ENCODE measurements at regions not wholly inside any gene's neighbourhood (a gene's known extent, or its start where the extent isn't known, plus 50 kb on each side); places are given as distances from the start of the nearest gene placed in this dataset.
A peak's percentile ranks its signal among the peaks of the same experiment; 100 is the strongest.

DNA sequence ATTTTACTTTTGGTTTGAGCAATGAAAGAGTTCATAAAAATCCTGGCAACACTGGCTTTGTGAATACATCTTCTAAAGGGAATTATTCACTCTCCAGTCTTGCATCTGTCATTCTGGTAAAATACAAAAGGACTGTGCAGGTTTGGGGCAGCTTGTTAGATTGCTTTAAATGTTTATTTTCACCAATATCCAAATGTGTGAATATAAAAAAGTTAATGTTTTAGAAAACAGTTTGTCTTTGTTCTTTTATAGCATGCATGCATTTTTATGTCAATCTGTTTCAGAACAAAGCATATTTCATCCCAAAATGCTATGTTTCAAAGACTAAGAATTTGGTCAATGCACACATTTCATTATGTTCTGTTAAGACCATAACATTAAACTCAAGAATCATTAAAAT is 1145.4 kb downstream of the OLFM4 start:
- H3K27me3 ChIP-seq (ENCODE audit: insufficient read depth, low read length) = no peaks in the 10 kb centered on the region
- H3K9ac ChIP-seq (ENCODE audit: low read length) = no peak overlapping the region
- no peaks in the 10 kb centered on the region for H3K79me2 ChIP-seq (ENCODE audit: control insufficient read depth, insufficient read depth, low read length, poor library complexity)
- no peaks in the 10 kb centered on the region for H3K9me3 ChIP-seq (ENCODE audit: insufficient read depth, low read depth, low read length)
- H4K12ac ChIP-seq (ENCODE audit: low read depth, low read length) = no peak overlapping the region
- H4K8ac ChIP-seq (ENCODE audit: low read depth, low read length) = no peak overlapping the region
- no peak overlapping the region for H3K23ac ChIP-seq (ENCODE audit: low read length)
- no peak overlapping the region for H3K18ac ChIP-seq (ENCODE audit: low read length)
- DNase-seq = no peak
- no peak overlapping the region for H3K27ac ChIP-seq (ENCODE audit: low read depth, low read length)
- no peak overlapping the region for H3K14ac ChIP-seq (ENCODE audit: low read length)
- no peak overlapping the region for H2BK5ac ChIP-seq (ENCODE audit: low read depth, low read length, poor library complexity)
- no peaks in the 10 kb centered on the region for H3K4me1 ChIP-seq (ENCODE audit: control insufficient read depth in 1 of 2, insufficient read depth in 2 of 2, low read length in 2 of 2)
- H3K4me3 ChIP-seq (ENCODE audit: low read depth, low read length) = no peak overlapping the region
- no peaks in the 10 kb centered on the region for H3K79me1 ChIP-seq (ENCODE audit: low read length)
- no peak overlapping the region for H2BK12ac ChIP-seq (ENCODE audit: low read length)
- H3K4ac ChIP-seq (ENCODE audit: low read depth, low read length) = no peak overlapping the region
- H2AK5ac ChIP-seq (ENCODE audit: low read length) = no peak overlapping the region
- H4K91ac ChIP-seq (ENCODE audit: low read depth, low read length) = no peak overlapping the region
- H2BK120ac ChIP-seq (ENCODE audit: insufficient read depth, low read length, poor library complexity) = no peak overlapping the region
- no peak overlapping the region for H3K4me2 ChIP-seq (ENCODE audit: low read length)
- no peak overlapping the region for H2AFZ ChIP-seq (ENCODE audit: insufficient read depth, low read length, poor library complexity)
- no peaks in the 10 kb centered on the region for H3K36me3 ChIP-seq (ENCODE audit: control insufficient read depth in 1 of 2, insufficient read depth in 2 of 2, low read length in 2 of 2)

DNA sequence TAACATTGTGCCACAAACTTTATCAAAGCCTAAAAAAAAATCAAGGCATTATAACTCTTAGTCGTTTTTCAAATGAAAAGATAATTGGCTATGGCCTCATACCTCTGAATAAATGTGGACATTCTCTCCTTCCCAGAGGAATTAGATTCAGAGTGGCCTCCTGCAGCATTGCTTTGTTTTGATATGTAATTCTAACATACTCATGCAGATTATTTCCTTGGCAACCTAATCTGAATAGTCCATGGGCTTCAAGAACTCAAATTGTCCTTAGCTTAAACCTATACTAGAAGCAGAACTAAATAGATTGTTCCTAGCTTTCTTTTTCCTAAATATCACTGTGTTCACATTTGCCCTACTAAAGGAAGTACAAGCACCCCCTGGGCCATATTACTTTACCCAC is 1146.9 kb downstream of the OLFM4 start:
- no peak overlapping the region for H3K23ac ChIP-seq (ENCODE audit: low read length)
- no peak overlapping the region for H2AFZ ChIP-seq (ENCODE audit: insufficient read depth, low read length, poor library complexity)
- no peaks in the 10 kb centered on the region for H3K79me2 ChIP-seq (ENCODE audit: control insufficient read depth, insufficient read depth, low read length, poor library complexity)
- no peak overlapping the region for H4K8ac ChIP-seq (ENCODE audit: low read depth, low read length)
- no peak overlapping the region for H3K14ac ChIP-seq (ENCODE audit: low read length)
- no peak overlapping the region for H3K4me2 ChIP-seq (ENCODE audit: low read length)
- H3K9ac ChIP-seq (ENCODE audit: low read length) = no peak overlapping the region
- WGBS (ENCODE audit: extremely low coverage, insufficient coverage, insufficient read length) = no CpG with 5 or more reads among the region's 1 CpG
- no peaks in the 10 kb centered on the region for H3K79me1 ChIP-seq (ENCODE audit: low read length)
- H3K18ac ChIP-seq (ENCODE audit: low read length) = no peak overlapping the region
- no peak overlapping the region for H2BK12ac ChIP-seq (ENCODE audit: low read length)
- H3K4me1 ChIP-seq (ENCODE audit: control insufficient read depth in 1 of 2, insufficient read depth in 2 of 2, low read length in 2 of 2) = no peaks in the 10 kb centered on the region
- H3K36me3 ChIP-seq (ENCODE audit: control insufficient read depth in 1 of 2, insufficient read depth in 2 of 2, low read length in 2 of 2) = no peaks in the 10 kb centered on the region
- no peak overlapping the region for H2BK120ac ChIP-seq (ENCODE audit: insufficient read depth, low read length, poor library complexity)
- H3K9me3 ChIP-seq (ENCODE audit: insufficient read depth, low read depth, low read length) = no peaks in the 10 kb centered on the region
- no peak overlapping the region for H2AK5ac ChIP-seq (ENCODE audit: low read length)
- no peak for DNase-seq
- no peak overlapping the region for H3K4me3 ChIP-seq (ENCODE audit: low read depth, low read length)
- no peak overlapping the region for H3K27ac ChIP-seq (ENCODE audit: low read depth, low read length)
- no peaks in the 10 kb centered on the region for H3K27me3 ChIP-seq (ENCODE audit: insufficient read depth, low read length)
- no peak overlapping the region for H3K4ac ChIP-seq (ENCODE audit: low read depth, low read length)
- H4K12ac ChIP-seq (ENCODE audit: low read depth, low read length) = no peak overlapping the region
- no peak overlapping the region for H2BK5ac ChIP-seq (ENCODE audit: low read depth, low read length, poor library complexity)
- no peak overlapping the region for H4K91ac ChIP-seq (ENCODE audit: low read depth, low read length)

DNA sequence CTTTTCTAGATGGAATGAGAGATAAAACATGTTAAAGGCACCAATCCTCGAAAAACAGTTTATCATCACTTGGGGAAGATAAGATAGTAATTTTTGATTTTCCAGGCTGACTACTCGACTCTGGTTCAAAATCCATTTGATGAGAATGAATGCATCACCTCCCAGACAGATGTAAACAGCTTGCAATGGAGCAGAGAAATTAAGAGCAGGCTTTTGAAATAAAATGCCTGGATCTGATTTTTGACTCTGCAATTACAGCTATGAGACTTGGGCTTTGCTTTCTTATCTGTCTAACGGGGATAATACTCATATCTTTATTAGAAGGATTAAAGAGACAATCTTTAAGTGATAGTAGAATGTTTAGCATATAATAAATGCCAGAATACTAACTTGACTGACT is 1148.9 kb downstream of the OLFM4 start:
- Histone ChIP-seq H2BK12ac (ENCODE audit: low read length) (no peak overlapping the region), H4K8ac (ENCODE audit: low read depth, low read length) (no peak overlapping the region), H3K4me3 (ENCODE audit: low read depth, low read length) (no peak overlapping the region), H3K27me3 (ENCODE audit: insufficient read depth, low read length) (no peaks in the 10 kb centered on the region), H3K23ac (ENCODE audit: low read length) (no peak overlapping the region), H3K4me1 (ENCODE audit: control insufficient read depth in 1 of 2, insufficient read depth in 2 of 2, low read length in 2 of 2) (no peaks in the 10 kb centered on the region), H3K14ac (ENCODE audit: low read length) (no peak overlapping the region), H3K27ac (ENCODE audit: low read depth, low read length) (no peak overlapping the region), H4K91ac (ENCODE audit: low read depth, low read length) (no peak overlapping the region), H2BK5ac (ENCODE audit: low read depth, low read length, poor library complexity) (no peak overlapping the region), H3K79me2 (ENCODE audit: control insufficient read depth, insufficient read depth, low read length, poor library complexity) (no peaks in the 10 kb centered on the region), H3K9ac (ENCODE audit: low read length) (no peak overlapping the region), H3K18ac (ENCODE audit: low read length) (no peak overlapping the region), H3K9me3 (ENCODE audit: insufficient read depth, low read depth, low read length) (no peaks in the 10 kb centered on the region), H3K4me2 (ENCODE audit: low read length) (no peak overlapping the region), H2AFZ (ENCODE audit: insufficient read depth, low read length, poor library complexity) (no peak overlapping the region), H4K12ac (ENCODE audit: low read depth, low read length) (no peak overlapping the region), H2AK5ac (ENCODE audit: low read length) (no peak overlapping the region), H2BK120ac (ENCODE audit: insufficient read depth, low read length, poor library complexity) (no peak overlapping the region), H3K36me3 (ENCODE audit: control insufficient read depth in 1 of 2, insufficient read depth in 2 of 2, low read length in 2 of 2) (no peaks in the 10 kb centered on the region), H3K4ac (ENCODE audit: low read depth, low read length) (no peak overlapping the region), H3K79me1 (ENCODE audit: low read length) (no peaks in the 10 kb centered on the region)
- peak in 1 of 2 donors; percentile 51 for DNase-seq
- no CpG with 5 or more reads among the region's 3 CpGs for WGBS (ENCODE audit: extremely low coverage, insufficient coverage, insufficient read length)

DNA sequence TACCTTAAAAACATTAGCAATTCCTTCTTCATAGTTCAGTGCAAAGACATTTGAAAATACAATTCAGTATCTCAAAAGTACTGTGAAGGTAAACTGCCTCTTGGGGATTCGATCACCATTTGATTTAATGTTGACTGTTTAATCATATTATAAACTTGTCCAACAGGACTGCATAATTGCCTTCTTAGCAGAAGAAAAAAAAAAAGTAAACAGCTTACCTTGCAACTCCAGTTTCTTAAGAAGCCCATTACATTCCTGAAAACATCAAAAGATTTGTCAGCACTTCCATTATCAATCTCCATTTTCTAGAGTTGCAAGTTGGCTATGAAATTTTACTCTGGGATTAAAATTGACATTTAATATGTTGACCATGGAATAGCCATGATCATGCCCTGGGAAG is 1154.6 kb downstream of the OLFM4 start:
- Histone ChIP-seq H4K91ac (ENCODE audit: low read depth, low read length) (no peak overlapping the region), H3K9ac (ENCODE audit: low read length) (no peak overlapping the region), H3K4me2 (ENCODE audit: low read length) (no peak overlapping the region), H2BK5ac (ENCODE audit: low read depth, low read length, poor library complexity) (no peak overlapping the region), H3K79me2 (ENCODE audit: control insufficient read depth, insufficient read depth, low read length, poor library complexity) (no peaks in the 10 kb centered on the region), H3K36me3 (ENCODE audit: control insufficient read depth in 1 of 2, insufficient read depth in 2 of 2, low read length in 2 of 2) (no peaks in the 10 kb centered on the region), H3K18ac (ENCODE audit: low read length) (no peak overlapping the region), H4K12ac (ENCODE audit: low read depth, low read length) (no peak overlapping the region), H2AFZ (ENCODE audit: insufficient read depth, low read length, poor library complexity) (no peak overlapping the region), H3K14ac (ENCODE audit: low read length) (no peak overlapping the region), H3K23ac (ENCODE audit: low read length) (no peak overlapping the region), H3K27me3 (ENCODE audit: insufficient read depth, low read length) (no peaks in the 10 kb centered on the region), H3K4me1 (ENCODE audit: control insufficient read depth in 1 of 2, insufficient read depth in 2 of 2, low read length in 2 of 2) (no peaks in the 10 kb centered on the region), H3K79me1 (ENCODE audit: low read length) (no peaks in the 10 kb centered on the region), H2AK5ac (ENCODE audit: low read length) (no peak overlapping the region), H3K4me3 (ENCODE audit: low read depth, low read length) (no peak overlapping the region), H2BK120ac (ENCODE audit: insufficient read depth, low read length, poor library complexity) (no peak overlapping the region), H4K8ac (ENCODE audit: low read depth, low read length) (no peak overlapping the region), H2BK12ac (ENCODE audit: low read length) (no peak overlapping the region), H3K4ac (ENCODE audit: low read depth, low read length) (no peak overlapping the region), H3K9me3 (ENCODE audit: insufficient read depth, low read depth, low read length) (no peaks in the 10 kb centered on the region), H3K27ac (ENCODE audit: low read depth, low read length) (no peak overlapping the region)
- WGBS (ENCODE audit: extremely low coverage, insufficient coverage, insufficient read length) = no CpG with 5 or more reads among the region's 1 CpG
- no peak for DNase-seq

DNA sequence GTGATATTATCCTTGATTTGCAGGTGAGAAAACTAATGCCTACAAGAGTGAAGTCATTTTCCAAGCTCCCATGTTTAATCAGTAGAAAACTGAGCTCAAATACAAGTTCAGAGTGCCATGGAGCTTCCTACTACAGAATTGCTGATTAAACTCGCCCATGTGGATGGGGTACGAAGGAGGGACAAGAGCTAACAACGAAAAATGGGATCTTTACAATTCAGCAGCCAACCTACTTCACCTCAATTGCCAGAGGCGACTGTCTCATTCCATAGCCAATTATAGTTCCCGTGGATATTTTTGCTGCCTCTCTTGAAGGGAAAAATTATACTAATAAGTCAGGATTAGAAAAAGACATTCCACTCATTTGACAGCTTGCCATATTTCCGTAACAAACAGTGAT is 1155.1 kb downstream of the OLFM4 start:
- H4K12ac ChIP-seq (ENCODE audit: low read depth, low read length) = no peak overlapping the region
- H2BK5ac ChIP-seq (ENCODE audit: low read depth, low read length, poor library complexity) = no peak overlapping the region
- no peak overlapping the region for H3K18ac ChIP-seq (ENCODE audit: low read length)
- no peak overlapping the region for H3K4me2 ChIP-seq (ENCODE audit: low read length)
- H3K27ac ChIP-seq (ENCODE audit: low read depth, low read length) = no peak overlapping the region
- H2AK5ac ChIP-seq (ENCODE audit: low read length) = no peak overlapping the region
- H3K23ac ChIP-seq (ENCODE audit: low read length) = no peak overlapping the region
- no peak overlapping the region for H3K4me3 ChIP-seq (ENCODE audit: low read depth, low read length)
- no peaks in the 10 kb centered on the region for H3K27me3 ChIP-seq (ENCODE audit: insufficient read depth, low read length)
- H3K9me3 ChIP-seq (ENCODE audit: insufficient read depth, low read depth, low read length) = no peaks in the 10 kb centered on the region
- no peak overlapping the region for H2BK12ac ChIP-seq (ENCODE audit: low read length)
- H3K36me3 ChIP-seq (ENCODE audit: control insufficient read depth in 1 of 2, insufficient read depth in 2 of 2, low read length in 2 of 2) = no peaks in the 10 kb centered on the region
- H4K91ac ChIP-seq (ENCODE audit: low read depth, low read length) = no peak overlapping the region
- no CpG with 5 or more reads among the region's 6 CpGs for WGBS (ENCODE audit: extremely low coverage, insufficient coverage, insufficient read length)
- H3K79me2 ChIP-seq (ENCODE audit: control insufficient read depth, insufficient read depth, low read length, poor library complexity) = no peaks in the 10 kb centered on the region
- no peak overlapping the region for H4K8ac ChIP-seq (ENCODE audit: low read depth, low read length)
- H3K9ac ChIP-seq (ENCODE audit: low read length) = no peak overlapping the region
- no peak overlapping the region for H2BK120ac ChIP-seq (ENCODE audit: insufficient read depth, low read length, poor library complexity)
- no peak overlapping the region for H3K4ac ChIP-seq (ENCODE audit: low read depth, low read length)
- no peak for DNase-seq
- no peaks in the 10 kb centered on the region for H3K4me1 ChIP-seq (ENCODE audit: control insufficient read depth in 1 of 2, insufficient read depth in 2 of 2, low read length in 2 of 2)
- H2AFZ ChIP-seq (ENCODE audit: insufficient read depth, low read length, poor library complexity) = no peak overlapping the region
- no peaks in the 10 kb centered on the region for H3K79me1 ChIP-seq (ENCODE audit: low read length)
- H3K14ac ChIP-seq (ENCODE audit: low read length) = no peak overlapping the region
